HG02885 (cell line): ENCODE measurements at regions not wholly inside any gene's neighbourhood (a gene's known extent, or its start where the extent isn't known, plus 50 kb on each side); places are given as distances from the start of the nearest gene placed in this dataset.
"Not testable (repeated sequence)": the region's sequence is repeated elsewhere in the genome, so short reads cannot be mapped to it uniquely, and the experiment has no call there.

Experiments used
- ATAC-seq: cut with Tn5 transposase; IDR thresholded peaks from one replicate; pipeline ENCODE4 v1.9.1; 2021; ENCODE audit warnings: mild to moderate bottlenecking; ENCODE audit not compliant: unreplicated experiment, poor library complexity

DNA sequence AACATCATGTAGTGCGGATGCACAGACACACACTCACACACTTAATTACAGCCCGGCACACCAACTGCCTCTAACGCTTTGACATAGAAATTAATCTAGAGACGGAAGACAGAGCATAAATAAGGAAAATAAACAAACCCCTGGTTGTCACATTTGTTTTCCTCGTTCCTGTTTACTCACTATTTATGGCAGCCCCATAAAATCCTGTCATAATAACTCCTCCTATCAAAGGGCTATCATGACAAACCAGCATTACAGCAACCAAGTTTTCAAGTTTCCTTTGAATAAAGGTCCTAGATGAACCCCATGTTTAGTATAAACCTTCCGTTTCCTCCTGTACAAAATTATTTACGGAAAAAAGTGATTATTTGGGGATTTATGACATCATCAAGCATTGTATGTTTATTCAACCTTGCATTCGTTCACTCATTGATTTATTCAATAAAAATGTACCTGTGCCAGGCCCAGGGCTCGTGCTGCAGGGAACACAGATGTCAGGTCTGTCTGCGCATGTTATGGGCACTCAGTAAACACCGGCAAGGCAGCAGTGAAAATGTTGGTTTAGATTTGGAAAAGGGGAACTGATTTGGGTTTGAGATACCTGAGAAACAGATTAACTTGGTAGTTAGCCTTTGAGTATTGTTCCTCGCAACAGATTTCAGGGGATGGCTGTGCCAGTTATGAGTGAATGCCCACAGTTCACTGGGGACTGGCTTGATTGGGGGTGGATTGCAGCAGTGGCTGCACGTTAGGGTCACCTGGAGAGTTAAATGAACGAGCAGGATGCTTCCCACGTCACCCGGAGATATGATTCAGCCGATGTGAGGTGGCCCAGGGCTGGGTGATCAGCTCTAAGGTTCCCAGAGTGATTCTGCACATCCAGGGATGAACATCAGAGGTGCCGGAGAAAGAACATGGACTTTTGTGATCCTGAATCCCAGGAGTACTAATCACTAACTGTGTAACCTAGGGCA, 295.3 kb upstream of the FOXQ1 start:
- no peak for ATAC-seq

DNA sequence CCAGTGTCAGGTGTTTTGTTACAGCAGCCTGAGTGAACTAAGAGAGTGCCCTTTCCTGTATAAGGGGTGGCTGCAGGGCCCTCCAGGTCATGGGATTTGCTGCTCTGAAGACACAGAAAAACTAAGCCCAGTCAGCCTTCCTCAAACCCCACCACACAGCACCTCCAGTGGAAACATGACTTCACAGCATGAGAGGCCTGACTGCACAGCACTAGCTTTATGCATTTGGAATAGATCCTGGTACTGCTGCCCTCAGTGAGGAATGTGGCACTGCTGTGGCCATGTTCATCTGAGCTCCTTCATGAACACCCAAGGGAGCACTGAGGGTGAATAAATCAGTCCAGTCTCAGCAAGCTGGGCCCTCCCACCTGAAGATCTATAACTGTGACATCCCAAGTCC, 296.1 kb upstream of the FOXQ1 start:
- no peak for ATAC-seq

DNA sequence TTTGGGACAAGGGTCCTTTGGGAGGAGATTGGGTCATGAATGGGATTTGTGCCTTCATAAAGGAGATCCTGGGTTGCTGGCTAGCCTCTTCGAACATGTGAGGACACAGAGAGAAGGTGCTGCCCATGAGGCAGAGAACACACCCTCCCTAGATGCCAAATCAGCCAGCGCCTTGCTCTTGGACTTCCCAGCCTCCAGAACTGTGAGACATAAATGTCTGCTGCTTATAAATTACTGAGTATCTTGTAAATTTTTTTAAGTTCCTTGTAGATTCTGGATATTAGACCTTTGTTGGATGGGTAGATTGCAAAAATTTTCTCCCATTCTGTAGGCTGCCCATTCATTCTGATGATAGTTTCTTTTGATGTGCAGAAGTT, 297.5 kb upstream of the FOXQ1 start:
- no peak for ATAC-seq

DNA sequence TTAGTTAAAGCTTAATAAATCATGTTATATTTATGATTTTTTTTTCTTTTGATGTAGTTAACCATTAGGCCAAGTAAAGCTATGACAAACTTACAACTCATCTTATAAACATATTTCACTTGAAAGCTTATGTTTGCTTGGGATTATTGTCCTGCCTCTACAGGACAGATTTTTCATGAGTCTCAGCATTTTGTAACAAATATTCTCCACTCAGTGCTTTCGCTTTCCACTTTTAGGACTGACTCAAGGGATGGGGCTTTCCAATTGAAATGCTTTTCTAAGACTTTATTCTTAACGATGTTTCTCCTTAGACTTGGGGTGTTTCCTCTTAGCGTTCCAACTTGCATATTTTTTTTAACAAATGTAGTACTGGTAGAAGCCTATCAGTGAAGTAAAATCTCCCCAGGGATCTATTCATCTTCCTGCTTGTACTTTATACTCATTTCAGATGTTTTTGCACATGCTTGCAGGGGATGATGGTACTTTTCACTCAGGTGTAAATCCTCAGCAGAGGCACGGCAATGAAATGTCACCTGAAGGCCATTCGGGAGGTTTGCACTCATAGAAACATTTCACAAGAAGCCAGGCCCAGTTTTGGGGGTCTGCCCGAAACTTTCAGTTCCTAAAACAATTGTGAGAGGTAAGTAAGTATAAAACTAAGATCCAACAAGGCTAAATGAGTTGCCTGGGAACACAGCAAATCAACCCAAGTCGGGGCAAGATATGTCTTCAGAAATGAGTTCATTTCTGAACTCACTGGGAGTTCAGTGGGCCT, 298.1 kb upstream of the FOXQ1 start:
- no peak for ATAC-seq

DNA sequence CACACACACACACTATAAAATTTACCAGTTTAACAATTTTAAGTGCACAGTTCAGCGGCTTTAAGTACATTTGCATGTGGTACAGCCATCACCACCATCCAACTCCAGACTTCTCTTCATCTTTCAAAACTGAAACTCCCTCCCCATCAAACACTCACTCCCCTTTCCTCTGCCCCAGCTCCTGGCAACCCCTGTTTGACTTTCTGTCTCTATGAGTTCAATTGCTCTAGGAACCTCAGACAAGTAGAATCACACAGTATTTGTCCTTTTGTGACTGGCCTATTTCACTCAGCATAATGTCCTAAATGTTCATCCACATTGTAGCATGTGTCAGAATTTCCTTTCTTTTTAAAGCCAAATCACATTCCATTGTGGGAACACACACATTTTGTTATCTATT, 302.8 kb upstream of the FOXQ1 start:
- no peak for ATAC-seq

DNA sequence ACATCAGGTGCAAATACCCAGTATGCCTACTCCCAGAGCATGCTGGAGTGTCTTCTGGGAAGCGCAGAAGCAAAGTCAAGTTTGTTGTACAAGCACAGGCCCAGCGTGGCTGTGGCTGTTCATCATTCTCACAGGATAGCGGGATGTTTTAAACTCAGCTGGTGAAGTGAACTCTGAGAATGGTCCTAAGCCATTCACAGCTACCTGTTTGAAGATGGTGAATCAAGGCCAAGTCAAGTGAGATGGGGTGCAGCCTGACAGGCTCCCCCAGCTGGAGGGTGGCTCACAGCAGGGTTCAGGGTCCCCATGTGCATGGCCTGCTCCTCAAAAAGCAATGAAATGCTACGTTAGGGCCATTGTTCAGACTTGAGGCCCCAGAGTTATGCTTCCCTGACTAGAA, 304.7 kb upstream of the FOXQ1 start:
- no peak for ATAC-seq

DNA sequence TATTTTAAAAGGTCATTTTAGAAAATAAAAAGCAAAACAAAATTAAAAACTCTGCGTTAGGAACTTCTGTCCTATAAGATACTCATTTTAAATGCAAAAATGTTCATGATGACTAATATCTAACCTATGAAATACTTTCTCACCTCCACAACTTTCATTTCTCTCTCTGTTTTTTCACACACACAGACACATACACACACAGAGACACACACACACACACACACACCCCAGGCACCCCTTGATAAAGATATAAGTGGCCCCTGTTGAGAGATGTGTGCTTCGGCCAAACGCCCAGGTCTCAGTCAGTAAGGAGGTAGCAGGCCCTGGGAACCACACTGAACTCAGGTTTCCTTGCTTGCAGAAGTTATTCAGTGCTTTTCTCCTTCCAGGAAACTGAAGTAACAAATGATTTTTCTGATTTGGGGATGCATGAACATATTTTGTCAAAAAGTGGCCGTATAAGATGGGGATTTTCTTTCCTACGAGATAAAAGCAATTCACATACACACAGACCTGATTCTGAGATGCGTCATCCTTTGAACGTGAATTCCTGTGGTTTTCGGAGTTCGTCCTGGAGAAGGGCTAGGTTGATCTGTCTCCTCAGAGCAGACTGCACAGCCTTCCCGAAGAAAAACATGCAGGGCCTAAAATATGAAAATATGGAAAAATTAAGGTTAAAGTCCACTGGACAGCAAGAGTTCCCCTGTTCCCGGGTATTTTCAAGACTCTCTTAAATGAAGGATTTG, 306.8 kb upstream of the FOXQ1 start:
- no peak for ATAC-seq

DNA sequence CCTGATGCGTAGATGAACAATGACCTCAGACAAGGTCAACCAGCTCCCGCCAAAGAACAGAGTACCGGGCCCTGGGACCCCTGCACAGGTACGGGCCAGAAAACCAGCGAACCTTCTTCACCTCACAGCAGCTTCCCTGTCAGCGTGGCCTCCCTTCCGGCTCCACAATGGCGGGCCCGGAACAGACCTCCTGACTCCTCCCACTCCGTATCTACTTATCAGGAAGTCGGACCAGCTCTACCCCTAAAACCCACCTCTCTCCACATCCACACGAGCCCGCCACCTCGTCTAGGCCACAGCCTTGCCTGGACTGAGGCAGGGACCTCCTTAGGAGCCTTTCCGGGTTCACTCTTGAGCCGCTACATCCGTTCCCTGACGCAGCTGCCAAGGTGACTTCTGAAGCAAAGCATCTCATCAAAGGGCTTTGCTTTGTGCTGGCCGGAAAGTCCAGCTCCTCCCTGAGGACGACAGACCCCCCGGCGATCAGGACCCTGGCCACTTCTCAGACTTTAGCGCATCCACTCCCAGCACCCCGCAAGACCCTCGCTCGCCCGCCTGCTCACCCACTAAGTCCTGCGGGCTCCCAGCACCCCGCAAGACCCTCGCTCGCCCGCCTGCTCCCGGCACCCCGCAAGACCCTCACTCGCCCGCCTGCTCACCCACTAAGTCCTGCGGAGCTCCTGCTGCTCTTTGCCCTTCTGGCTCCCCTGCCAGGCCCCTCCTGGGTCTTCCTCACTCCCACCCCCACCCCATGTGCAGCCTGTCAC, 308.3 kb upstream of the FOXQ1 start:
- ATAC-seq, result no peak

DNA sequence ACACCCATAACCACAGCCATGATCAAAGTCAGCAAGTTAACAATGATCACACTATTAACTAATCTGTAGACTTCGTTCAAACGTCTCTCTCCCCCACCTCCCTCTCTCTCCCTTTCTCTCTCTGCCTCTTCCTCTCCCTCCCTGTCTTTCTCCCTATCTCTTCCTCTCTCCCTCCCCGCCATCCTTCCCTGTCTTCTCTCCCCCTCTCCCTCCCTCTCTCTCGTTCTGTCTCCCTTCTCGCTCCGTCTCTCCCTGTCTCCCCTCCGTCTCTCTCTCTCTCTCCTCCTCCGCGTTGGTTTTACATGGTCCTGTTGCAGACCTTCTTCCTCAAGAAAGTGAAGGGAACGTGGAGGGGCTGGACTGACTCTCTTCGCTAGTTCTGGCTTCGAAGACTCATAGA, 308.9 kb upstream of the FOXQ1 start:
- ATAC-seq, result no peak

DNA sequence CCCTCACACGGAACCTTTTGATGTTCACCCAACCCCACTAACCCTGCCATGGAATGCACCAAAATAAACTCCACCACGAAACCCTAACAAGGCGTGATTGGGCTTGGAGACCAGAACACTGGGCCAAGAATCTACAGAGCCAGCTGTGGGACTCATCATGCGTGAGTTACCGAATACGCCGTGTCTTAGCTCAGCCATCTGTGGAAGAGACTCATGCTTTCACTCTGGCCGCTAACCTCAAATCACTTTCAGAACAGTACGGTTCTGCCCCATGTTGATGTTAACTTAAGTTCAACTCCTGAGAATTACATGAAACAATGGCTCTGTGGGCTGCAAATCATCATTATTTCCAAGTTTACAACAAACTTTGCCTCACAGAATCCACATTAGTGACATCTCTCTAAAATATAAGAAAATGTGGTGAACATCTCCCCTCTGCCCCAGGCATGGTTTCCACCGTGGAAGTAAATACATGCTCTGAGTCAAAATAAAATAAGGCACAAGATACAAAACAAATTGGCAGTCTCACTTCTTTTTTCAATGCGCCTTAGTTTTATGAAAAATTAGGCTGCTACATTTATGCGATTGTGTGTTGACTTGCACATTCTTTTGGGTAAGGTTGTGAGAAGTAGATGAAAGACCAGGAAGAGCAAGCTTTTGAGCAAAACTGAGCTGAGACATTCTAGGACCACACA, 308.9 kb upstream of the EXOC2 start:
- ATAC-seq, result no peak

DNA sequence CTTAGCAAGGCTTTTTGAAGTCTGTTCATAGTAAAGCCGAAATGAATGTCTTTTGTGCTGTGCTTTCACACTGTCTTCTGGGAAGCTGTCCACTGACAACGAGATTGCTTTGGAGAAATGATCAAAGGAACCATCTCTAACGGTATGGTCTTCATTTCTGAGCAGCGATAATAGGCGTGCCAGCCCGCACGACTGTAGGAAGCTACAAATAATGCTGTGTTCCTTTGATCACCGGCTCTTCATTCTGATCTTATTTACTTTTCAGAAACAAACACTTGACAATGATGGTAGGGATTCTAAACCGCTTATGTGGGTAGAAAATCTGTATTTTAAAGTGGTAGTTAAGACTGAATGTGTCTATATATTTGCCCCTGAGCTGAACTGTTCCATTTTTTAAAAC, 306.6 kb upstream of the EXOC2 start:
- no peak for ATAC-seq

DNA sequence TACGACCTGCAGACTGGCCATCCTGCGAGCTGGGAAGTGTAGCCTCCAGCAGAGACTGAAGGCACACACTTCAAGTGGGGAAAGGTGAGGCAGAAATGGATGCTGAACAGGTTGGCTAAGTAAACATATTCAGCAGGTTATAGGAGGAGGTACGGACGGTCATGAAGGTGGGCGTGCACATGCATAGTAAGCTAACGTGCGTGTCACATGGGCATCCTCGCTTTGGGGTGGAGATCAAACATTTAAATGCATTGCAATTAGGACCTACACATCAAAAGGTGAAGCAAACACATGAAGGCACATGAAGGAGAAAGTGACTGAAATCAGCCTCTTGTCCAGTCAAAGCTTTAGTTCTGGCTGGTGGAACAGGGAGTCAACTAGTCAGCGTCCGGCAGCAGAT, 305.6 kb upstream of the EXOC2 start:
- ATAC-seq, result no peak

DNA sequence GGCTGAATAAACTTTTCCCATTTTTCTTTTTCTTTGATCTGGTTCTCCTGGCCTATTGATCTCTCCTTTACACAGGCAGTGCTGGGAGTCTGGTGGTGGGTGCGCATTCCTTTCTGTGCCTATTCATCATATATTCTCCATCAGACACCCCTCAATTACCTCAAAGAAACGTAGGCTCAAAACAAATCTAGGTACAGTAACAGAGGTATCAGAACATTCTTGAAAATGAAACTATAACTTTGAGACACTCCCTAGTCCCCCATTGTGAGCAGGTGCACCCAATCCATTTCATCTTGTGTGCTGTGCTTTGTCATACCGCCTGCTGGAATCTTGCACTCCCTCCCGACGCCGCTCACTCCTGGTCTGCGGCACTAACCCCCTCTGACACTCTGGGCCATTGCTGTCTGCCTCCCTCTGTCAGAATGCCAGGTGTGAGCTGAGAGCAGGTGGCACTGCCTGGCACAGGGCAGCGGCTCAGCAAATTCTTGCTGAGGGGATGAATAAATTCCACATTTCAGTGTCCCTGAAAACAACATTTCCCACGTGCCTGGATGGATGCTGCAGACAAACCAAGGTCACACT, 303.4 kb upstream of the EXOC2 start:
- ATAC-seq, result no peak

DNA sequence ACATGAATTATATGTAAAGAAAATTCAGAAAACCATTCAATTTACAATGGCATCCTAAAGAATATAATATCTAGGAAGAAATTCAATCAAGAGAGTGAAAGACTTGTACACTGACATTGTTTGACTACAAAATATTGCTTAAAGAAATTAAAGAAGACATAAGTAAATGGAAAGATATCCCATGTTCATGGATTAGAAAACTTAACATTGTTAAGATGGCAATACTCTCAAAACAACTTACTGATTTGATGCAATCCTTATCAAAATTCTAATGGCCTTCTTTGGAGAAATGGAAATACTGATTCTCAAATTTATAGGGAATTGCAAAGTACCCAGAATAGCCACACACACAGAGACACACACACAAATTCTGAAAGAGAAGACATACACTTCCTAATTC, 298.3 kb upstream of the EXOC2 start:
- no peak for ATAC-seq

DNA sequence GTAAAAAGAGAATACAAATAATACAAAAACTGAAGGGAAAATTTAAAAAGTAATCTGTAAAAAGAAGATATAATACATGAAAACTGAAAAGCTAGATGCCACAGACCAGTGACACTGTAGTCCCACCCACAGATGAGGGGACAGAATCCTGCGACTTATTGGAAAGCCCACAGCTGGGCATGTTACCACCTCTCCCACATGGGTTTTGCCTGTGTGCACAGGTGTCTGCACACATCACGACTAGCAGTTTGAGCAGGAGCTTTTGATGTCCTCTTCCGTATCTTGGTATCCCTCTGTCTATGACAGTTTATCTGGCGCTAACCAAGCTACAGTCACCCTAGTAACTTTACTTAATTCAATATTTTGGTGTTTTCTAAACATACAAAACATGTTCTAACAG, 291.1 kb upstream of the EXOC2 start:
- no peak for ATAC-seq

DNA sequence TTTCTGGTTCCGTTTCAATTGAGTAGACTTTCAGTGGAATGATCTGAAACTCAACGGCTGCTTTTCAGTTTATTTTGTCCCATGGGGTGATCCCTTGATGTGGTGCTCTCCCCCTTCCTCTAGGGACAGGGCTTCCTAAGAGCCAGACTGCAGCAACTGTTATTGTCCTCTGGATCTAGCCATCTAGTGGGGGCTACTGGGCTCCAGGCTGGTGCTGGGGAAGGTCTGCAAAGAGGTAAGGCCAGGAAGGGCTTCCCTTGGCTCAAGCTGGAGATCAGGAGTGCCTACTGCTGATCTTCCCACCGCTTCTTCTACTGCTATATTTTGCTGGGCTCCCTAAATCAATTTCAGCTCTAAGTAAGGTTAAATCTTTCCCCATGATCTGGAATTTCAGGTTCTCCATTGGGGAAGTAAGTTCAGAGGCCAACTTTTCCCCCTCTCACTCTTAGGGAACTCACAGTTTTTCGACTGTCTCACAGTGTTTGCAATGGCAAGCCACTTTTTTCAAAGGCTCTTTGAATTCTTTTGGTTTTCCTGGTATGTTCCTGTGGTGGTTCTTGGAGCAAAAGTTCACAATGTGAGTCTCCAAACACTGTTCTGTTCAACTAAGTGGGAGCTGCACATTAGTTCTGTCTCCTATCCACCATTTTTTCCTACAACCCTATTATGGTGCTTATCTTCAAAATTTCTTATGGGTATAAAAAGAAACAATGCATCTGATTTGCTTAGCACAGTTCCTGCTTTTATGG, 286.2 kb upstream of the EXOC2 start:
- no peak for ATAC-seq

DNA sequence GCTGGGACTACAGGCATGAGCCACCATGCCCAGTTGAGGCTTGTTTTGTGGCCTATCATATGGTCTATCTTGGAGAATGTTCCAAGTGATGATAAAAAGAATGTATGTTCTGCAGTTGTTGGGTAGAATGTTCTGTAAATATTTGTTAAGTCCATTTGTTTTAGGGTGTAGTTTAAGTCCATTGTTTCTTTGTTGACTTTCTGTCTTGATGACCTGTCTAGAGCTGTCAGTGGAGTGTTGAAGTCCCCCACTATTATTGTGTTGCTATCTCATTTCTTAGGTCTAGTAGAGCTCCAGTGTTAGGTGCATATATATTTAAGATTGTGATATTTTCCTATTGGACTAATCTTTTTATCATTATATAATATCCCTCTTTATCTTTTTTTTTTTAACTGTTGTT, 284.3 kb upstream of the EXOC2 start:
- not testable (repeated sequence) for ATAC-seq

DNA sequence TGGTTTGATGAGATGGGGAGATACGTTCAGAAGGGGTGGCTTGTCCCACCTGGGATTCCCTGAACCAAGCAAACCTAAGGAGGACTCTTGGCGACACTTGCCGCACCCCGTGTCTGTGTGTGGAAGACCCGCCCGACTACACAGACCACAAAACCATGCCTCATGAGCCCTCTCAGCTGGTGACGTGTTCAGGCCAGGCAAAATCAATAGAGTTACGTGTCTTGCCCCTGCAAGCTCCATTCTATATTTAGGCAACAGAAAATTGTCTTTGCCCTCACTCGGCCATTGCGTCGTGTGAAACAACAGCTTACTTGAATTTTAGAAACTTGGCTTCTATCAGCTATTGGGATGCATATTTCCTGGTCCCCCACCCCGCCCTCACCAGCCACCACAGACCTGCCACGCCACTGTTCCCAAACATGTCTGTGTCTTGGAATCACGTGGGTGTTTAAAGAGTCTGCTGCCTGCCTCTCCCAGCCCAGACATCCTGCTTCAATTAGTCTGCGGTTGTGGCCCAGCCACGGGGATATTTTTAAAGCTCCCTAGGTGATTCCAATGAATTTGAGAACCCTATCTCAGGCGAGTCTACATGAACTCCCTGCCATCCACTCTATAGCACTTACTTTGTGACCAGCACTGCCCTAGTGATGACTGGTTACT, 279.2 kb upstream of the EXOC2 start:
- ATAC-seq, result no peak
